NCI-H1436 treated with DMSO at 0.1 percent for 48 hours (cell line): ENCODE measurements at regions not wholly inside any gene's neighbourhood (a gene's known extent, or its start where the extent isn't known, plus 50 kb on each side); places are given as distances from the start of the nearest gene placed in this dataset.

Experiments
- DNase-seq: peaks from one replicate; lab custom pipeline; 2025; lab: John Stamatoyannopoulos, UW

- DNase-seq: no peak
Observed at GRCh38 chr10:56605051-56605450, 244.0 kb upstream of the ZWINT start.

GRCh38 chr10:56604624-56605023 lies 243.6 kb upstream of the ZWINT start:
- DNase-seq: no peak

- no peak for DNase-seq
Observed at GRCh38 chr10:56599201-56599600, 238.1 kb upstream of the ZWINT start.

- no peak for DNase-seq
Observed at GRCh38 chr10:56596257-56596656, 235.2 kb upstream of the ZWINT start.

GRCh38 chr10:56593120-56593519 lies 232.1 kb upstream of the ZWINT start:
- no peak for DNase-seq

GRCh38 chr10:56586461-56586891 lies 225.4 kb upstream of the ZWINT start:
- no peak for DNase-seq

- no peak for DNase-seq
Observed at GRCh38 chr10:56585447-56586171, 224.6 kb upstream of the ZWINT start.

- DNase-seq: no peak
Observed at GRCh38 chr10:56583316-56583715, 222.3 kb upstream of the ZWINT start.

GRCh38 chr10:56567580-56567979 lies 206.5 kb upstream of the ZWINT start:
- no peak for DNase-seq

GRCh38 chr10:56561336-56561735 lies 200.3 kb upstream of the ZWINT start:
- no peak for DNase-seq

- DNase-seq: no peak
Observed at GRCh38 chr10:56551037-56551436, 190.0 kb upstream of the ZWINT start.

GRCh38 chr10:56547163-56547562 lies 186.1 kb upstream of the ZWINT start:
- no peak for DNase-seq

- no peak for DNase-seq
Observed at GRCh38 chr10:56537984-56538383, 176.9 kb upstream of the ZWINT start.

GRCh38 chr10:56522166-56522565 lies 161.1 kb upstream of the ZWINT start:
- DNase-seq: no peak

GRCh38 chr10:56508562-56508961 lies 147.5 kb upstream of the ZWINT start:
- DNase-seq: no peak

GRCh38 chr10:56507033-56507432 lies 146.0 kb upstream of the ZWINT start:
- DNase-seq: no peak

GRCh38 chr10:56505555-56505954 lies 144.5 kb upstream of the ZWINT start:
- no peak for DNase-seq

GRCh38 chr10:56496186-56496486 lies 135.1 kb upstream of the ZWINT start:
- DNase-seq: no peak

- no peak for DNase-seq
Observed at GRCh38 chr10:56487746-56488145, 126.7 kb upstream of the ZWINT start.

GRCh38 chr10:56481521-56482091 lies 120.5 kb upstream of the ZWINT start:
- DNase-seq: no peak

GRCh38 chr10:56472978-56473377 lies 111.9 kb upstream of the ZWINT start:
- DNase-seq: no peak

- DNase-seq: no peak
Observed at GRCh38 chr10:56470701-56471100, 109.6 kb upstream of the ZWINT start.

GRCh38 chr10:56469482-56469881 lies 108.4 kb upstream of the ZWINT start:
- DNase-seq: no peak

- DNase-seq: no peak
Observed at GRCh38 chr10:56466005-56466404, 104.9 kb upstream of the ZWINT start.
